ENCODE measurements at regions not wholly inside any gene's neighbourhood (a gene's known extent, or its start where the extent isn't known, plus 50 kb on each side); places are given as distances from the start of the nearest gene placed in this dataset.

DNA sequence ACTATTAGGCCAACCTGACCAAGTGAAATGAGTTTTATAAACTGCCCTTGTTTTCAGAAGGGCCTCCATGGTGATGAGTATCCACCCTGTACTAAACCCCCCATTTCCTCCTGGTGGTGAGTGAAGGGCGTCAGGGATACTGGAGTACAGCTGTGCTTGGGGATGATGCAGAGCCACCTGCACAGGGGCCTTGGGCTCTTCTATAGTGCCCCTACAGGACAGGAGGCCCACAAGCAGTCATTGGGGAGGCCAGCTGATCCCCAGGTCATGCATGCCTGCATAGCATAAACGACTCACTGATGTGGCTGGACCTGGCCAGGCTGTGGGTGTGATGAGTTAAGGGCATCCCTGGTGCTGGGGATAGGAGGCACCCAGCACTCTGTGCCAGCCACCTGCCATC is 114.1 kb upstream of the CELF2 start:
- TF ChIP-seq POLR2A (IDR thresholded peaks at IDR 0.05; ENCODE audit: low read length) (no peak), GATA1 (IDR thresholded peaks at IDR 0.05; ENCODE audit: low read depth, low read length) (no peak)
- no peak for DNase-seq

DNA sequence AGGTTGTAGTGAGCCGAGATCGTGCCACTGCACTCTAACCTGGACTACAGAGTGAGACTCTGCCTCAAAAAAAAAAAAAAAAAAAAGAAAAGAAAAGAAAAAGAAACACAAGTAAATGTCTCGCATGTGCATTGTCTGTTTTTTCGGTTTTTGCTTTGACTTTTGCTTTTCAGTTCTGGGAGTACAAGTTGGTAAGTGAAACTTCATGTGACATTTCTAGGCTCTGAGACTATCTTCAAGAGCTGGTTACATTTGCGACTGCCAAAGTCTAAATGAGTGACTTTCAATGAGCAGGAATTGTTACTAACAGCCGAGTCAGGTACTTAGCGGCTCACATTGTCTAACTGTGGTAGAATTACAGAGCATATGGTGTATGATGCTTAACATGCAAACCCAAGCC is 107.0 kb upstream of the CELF2 start:
- no peak for TF ChIP-seq GATA1 (IDR thresholded peaks at IDR 0.05; ENCODE audit: low read depth, low read length)
- TF ChIP-seq POLR2A (IDR thresholded peaks at IDR 0.05; ENCODE audit: low read length) = no peak
- DNase-seq = peak in 1 of 2 experiments; percentile 2

DNA sequence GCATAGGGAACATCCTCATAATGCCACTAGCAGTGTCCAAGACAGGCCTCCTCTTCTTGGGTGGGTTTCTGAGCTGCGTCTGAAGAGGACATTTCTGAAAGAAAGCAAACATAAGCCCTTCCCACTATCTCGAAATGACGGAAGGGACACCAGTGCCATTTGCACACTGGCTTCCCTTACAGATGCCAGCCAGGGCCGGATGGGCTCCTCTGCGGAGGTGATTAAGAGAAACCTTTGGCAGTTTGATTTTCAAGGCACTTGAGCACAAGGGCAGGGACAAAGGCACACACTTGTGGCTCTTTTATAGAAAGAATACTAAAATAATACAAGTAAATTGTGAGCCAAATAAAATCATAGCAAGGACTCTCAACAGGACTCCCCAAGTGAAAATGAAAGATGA is 106.6 kb upstream of the CELF2 start:
- no peak for TF ChIP-seq GATA1 (IDR thresholded peaks at IDR 0.05; ENCODE audit: low read depth, low read length)
- TF ChIP-seq POLR2A (IDR thresholded peaks at IDR 0.05; ENCODE audit: low read length) = no peak
- no peak for DNase-seq

DNA sequence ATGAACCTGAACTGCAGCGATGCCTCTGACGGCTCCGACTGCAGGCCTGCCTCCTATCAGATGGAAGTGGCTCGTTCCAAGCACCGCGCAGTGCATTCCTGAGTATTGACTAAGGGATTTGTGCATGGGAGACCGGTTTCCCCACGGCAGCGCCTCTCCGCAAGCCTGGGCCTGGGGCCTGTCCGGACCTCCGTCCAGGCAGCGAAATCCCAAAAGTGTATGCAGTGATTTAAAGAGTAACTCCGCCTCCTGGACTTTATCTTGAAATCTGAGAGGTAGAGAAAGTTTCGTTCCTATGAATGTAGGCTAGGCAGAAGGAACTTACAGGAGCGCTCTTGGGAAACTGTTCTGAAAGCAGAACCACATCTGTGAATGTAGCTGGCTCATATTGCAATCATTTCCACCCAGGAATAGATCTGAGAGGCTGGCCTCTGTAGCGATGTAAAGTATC is 106.2 kb upstream of the CELF2 start:
- TF ChIP-seq GATA1 (IDR thresholded peaks at IDR 0.05; ENCODE audit: low read depth, low read length) (no peak), POLR2A (IDR thresholded peaks at IDR 0.05; ENCODE audit: low read length) (no peak)
- no peak for DNase-seq

DNA sequence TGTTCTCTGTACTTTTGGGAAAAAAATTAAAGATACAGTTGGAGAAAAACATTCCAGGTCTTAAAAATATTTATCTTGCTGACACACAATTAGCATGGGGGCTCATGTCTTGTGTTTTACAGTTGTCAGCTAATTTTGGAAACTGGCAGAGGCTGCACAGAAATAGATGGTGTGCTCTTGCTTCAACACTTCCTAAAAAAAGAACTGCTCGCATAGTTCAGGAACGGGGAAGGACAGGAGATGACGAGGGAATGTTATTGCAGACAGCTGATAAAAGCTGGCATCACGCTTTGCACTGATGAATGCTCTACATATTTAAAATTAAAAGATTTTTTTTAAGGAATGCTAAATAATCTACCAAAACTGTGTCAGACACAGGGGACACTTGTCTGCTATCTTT is 103.5 kb upstream of the CELF2 start:
- TF ChIP-seq POLR2A (IDR thresholded peaks at IDR 0.05; ENCODE audit: low read length) (no peak), GATA1 (IDR thresholded peaks at IDR 0.05; ENCODE audit: low read depth, low read length) (no peak)
- no peak for DNase-seq

DNA sequence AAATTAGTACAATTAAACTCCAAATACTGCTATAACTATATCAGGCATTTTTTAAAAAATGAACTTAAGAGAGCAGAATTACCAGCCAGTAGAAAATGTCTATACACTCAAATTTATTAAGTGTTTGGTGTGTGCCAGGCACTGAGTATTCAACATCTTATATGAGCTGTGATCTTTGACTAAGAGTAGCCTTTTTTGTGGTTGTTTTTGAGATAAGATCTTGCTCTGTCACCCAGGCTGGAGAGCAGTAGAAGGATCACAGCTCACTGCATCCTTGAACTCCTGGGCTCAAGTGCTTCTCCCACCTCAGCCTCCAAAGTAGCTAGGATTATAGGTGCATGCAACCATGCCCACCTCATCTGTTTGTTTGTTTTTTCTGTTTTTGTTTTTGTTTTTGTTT is 102.5 kb upstream of the CELF2 start:
- DNase-seq = peak in 1 of 2 experiments; percentile 6

DNA sequence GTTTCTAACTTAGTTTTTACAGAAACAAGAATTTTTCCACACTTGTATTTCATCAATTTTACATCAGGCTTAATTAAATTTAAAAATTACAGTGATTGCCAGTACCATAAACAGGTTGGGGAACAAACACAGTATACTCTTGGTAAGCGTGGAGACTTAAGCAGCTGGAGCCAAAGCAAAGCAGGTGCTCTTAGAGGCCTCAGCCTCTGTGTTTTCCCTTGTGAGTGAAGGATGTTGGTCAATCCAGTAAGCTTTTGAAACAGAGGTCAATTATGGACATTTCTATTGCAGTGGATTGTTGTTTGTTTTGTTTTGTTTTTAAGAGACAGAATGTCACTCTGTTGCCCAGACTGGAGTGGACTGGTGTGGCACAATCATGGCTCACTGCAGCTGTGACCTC is 100.6 kb upstream of the CELF2 start:
- DNase-seq = no peak
- no peak for TF ChIP-seq GATA1 (IDR thresholded peaks at IDR 0.05; ENCODE audit: low read depth, low read length)
- no peak for TF ChIP-seq POLR2A (IDR thresholded peaks at IDR 0.05; ENCODE audit: low read length)

More for the DNA sequence above, 102.5 kb upstream of the CELF2 start:
- TF ChIP-seq GATA1 (IDR thresholded peaks at IDR 0.05; ENCODE audit: low read depth, low read length) (no peak), POLR2A (IDR thresholded peaks at IDR 0.05; ENCODE audit: low read length) (no peak)

DNA sequence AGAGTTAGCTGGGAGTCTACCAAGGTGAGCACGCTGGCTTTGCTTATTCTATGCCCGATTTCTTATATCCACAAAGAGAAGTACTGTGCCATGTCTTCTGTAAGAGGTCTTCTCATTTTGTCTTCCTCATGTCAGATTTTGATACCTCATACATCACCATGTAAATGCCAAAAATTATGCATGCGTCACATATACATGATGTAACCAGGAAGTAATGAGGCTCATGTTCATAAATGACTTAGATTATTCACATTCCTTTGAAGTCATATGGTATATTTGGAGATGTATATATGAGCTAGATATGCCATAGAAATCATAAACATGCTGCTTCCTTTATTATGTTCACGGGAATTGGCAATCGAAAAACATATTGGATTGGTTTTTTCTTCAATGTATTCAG is 97.7 kb upstream of the CELF2 start:
- TF ChIP-seq POLR2A (IDR thresholded peaks at IDR 0.05; ENCODE audit: low read length) = no peak
- TF ChIP-seq GATA1 (IDR thresholded peaks at IDR 0.05; ENCODE audit: low read depth, low read length) = no peak
- DNase-seq = peak in 1 of 2 experiments; percentile 21

DNA sequence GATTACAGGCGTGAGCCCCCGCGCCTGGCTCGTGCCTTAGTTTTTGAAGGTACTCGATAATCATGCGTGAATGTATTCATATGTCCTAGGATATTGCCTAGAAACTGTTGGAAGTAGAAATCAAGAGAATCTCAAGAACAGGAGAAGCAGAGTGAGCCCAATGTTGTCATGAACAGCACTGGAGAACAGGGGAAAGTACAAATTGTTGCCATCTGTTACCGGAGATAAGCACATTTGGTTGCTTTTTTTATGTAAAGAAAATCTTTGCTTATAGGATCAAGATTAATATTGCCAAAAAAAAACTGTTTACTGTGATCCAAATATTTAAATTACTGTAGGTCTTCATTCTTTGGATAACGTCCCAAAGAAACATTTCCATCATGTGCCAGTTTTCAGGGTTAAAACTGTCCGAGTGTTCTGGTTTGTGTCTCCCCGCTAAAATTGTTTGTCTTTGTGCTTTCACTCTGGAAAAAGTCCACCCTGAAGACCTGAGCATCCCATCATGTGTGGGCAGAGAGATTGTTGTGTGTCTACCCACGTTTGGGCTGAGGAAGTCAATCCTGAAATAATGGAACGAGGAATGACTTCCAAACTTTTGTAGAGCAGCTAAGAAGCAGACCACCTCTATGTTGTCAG is 95.7 kb upstream of the CELF2 start:
- TF ChIP-seq GATA1 (IDR thresholded peaks at IDR 0.05; ENCODE audit: low read depth, low read length) (no peak), POLR2A (IDR thresholded peaks at IDR 0.05; ENCODE audit: low read length) (no peak)
- DNase-seq = no peak

DNA sequence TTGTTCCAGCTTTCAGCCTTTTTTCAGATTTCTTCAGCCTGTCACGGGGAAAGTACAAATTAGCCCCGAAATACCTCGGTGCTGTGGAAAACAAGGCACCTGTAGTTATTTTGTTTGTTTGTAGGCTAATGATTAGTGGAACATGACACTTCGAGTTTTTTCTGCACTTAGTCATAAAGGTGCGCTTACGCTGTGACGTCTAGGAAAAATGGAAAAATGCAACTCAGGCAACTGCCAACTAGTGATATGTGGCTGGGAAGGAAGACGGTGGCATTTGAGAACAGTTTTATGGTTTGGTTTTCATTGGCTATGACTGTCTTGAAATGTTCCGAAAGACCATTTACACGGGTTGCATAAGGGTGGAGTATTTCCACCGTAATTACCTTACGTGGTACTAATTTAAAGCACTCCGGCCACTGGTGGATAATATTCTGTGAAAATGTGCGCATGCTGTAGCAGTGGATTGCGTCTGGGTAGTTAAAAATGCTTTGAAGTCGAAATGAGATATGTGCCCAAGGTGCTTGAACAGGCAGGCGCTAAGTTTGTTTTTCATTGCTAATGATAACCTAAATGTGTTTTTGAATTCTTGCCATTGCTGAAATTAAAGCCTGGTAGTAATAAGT is 94.5 kb upstream of the CELF2 start:
- TF ChIP-seq POLR2A (IDR thresholded peaks at IDR 0.05; ENCODE audit: low read length) (no peak), GATA1 (IDR thresholded peaks at IDR 0.05; ENCODE audit: low read depth, low read length) (no peak)
- DNase-seq = no peak

DNA sequence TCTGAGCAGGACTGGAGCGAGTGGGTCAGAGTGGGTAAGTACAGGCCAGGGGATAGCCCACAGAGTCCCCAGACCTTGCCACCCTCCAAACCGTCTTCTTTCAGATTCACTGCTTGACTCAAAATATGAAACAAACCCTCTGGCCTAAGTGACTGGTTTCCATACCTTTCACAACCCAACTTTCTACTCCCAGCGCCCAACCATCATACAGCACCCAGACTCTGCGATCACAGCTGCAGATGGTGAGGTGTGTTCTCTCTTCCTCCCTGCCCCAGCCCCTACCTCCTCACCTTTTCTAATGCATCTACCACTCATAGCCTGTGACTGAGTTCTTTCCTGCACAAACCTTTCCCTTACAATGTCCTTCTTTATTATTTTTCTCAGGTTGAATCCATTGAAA is 92.0 kb upstream of the CELF2 start:
- DNase-seq = no peak

DNA sequence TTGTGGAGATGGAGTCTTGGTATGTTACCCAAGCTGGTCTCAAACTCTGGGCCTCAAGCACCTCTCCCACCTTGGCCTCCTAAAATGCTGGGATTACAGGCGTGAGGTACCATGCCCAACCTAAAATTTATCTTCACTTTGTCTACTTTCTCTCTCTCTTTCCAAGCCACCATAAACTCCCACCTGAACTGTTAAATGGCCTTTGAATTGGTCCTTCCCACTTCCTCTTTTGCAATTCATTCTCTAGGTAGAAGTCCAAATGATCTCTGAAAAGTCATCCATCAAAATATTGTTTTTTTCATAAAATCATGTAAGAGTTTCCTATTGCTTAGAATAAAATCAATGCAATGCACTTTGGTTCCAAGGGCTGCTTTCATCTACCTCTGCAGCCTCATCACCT is 90.1 kb upstream of the CELF2 start:
- TF ChIP-seq GATA1 (IDR thresholded peaks at IDR 0.05; ENCODE audit: low read depth, low read length) (no peak), POLR2A (IDR thresholded peaks at IDR 0.05; ENCODE audit: low read length) (no peak)
- no peak for DNase-seq

More for the DNA sequence above, 92.0 kb upstream of the CELF2 start:
- TF ChIP-seq POLR2A (IDR thresholded peaks at IDR 0.05; ENCODE audit: low read length) (no peak), GATA1 (IDR thresholded peaks at IDR 0.05; ENCODE audit: low read depth, low read length) (no peak)

DNA sequence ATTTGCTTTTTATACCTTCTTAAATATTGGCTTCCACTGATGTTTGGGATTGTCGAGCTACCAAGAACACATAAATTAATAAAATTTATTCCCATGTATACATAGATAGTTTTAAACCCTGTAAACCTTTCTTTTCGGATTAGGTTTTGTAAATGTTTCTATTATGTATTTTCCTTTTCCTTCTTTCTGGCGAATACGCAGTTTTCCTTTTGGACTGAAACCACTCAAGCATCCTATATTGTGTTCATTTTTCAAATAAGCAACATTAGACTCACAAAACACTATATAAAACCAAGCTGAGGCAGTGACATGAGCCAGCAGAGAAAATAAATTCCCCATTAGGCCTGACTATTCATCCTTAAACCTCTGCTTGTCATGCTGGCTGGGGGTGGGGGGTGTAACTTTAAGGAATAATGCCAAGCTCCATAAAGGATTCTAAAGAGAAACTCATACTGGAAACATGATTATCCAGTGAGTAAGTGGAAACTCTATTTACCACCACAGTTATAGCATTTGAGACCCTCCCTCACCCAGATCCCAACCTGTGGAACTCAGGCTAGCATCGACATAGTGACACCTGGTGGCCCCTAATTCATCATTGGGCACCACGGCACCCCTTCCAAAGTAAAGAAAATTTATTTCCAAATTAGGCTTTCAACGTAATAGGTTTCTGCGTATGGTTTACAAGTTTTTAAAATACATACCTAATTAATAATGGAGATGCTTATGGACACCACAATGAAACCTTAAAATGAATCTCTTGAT is 86.5 kb upstream of the CELF2 start:
- no peak for TF ChIP-seq GATA1 (IDR thresholded peaks at IDR 0.05; ENCODE audit: low read depth, low read length)

DNA sequence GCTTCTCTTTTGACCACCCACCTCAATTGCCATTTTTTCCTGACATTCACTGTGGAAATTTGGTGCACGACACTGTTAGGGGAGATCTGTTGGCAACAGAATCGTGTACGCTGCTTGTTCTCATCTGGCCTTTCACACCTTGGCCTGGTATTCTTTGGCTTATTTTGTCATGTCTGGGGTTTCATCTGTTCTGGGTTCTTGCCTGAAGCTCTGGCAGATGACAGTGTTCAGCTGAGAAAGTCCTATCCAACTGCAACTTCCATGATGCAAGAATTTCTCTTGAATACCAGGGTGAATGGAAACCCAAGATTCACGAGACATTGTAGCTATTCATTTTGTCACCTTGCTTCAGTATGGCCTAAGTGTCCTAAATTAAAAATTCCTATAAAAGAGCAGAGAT is 82.6 kb upstream of the CELF2 start:
- no peak for DNase-seq
- TF ChIP-seq GATA1 (IDR thresholded peaks at IDR 0.05; ENCODE audit: low read depth, low read length) (no peak), POLR2A (IDR thresholded peaks at IDR 0.05; ENCODE audit: low read length) (no peak)

More for the DNA sequence above, 86.5 kb upstream of the CELF2 start:
- DNase-seq = no peak
